Peyer's patch (tissue), 4 donors: ENCODE measurements at regions not wholly inside any gene's neighbourhood (a gene's known extent, or its start where the extent isn't known, plus 50 kb on each side); places are given as distances from the start of the nearest gene placed in this dataset.

Source experiments
- CTCF ChIP-seq, 6 experiments: fragments of 450-650 bp in 4 of 6; fragments of 200-600 bp in 2 of 6; sonication (generic) in 1 of 6; IDR thresholded peaks; one replicate each; pipeline ENCODE4 v1.5.1; 2017 to 2019; ENCODE audit warnings: antibody characterized with exemption in 6 of 6, mild to moderate bottlenecking in 3 of 6, moderate library complexity in 1 of 6
- POLR2A ChIP-seq, 2 donors: fragments of 450-650 bp; IDR thresholded peaks; one replicate each; pipeline ENCODE4 v1.5.1; 2017; ENCODE audit warnings: antibody characterized with exemption in 2 of 2, mild to moderate bottlenecking in 2 of 2, moderate library complexity in 2 of 2

GRCh38 chr15:69931156-69931555 is 166.6 kb downstream of the TLE3 start:
- TF ChIP-seq CTCF (IDR thresholded peaks at IDR 0.05) (no peak), POLR2A (IDR thresholded peaks at IDR 0.05) (no peak)
